ENCODE measurements at regions not wholly inside any gene's neighbourhood (a gene's known extent, or its start where the extent isn't known, plus 50 kb on each side); places are given as distances from the start of the nearest gene placed in this dataset.

GRCh38 chr1:82919837-82920236 is 1079.1 kb downstream of the TTLL7 start:
- TF ChIP-seq GATA3 (IDR thresholded peaks at IDR 0.05; ENCODE audit: low read depth, low read length) (no peak), GATA2 (IDR thresholded peaks at IDR 0.05; ENCODE audit: low read depth, low read length) (no peak)

- no peak for TF ChIP-seq GATA3 (IDR thresholded peaks at IDR 0.05; ENCODE audit: low read depth, low read length)
- no peak for TF ChIP-seq GATA2 (IDR thresholded peaks at IDR 0.05; ENCODE audit: low read depth, low read length)
These were observed 1091.6 kb downstream of the TTLL7 start for GRCh38 chr1:82907313-82907712.

GRCh38 chr1:82903626-82904025 is 1095.3 kb downstream of the TTLL7 start:
- TF ChIP-seq GATA3 (IDR thresholded peaks at IDR 0.05; ENCODE audit: low read depth, low read length) (no peak), GATA2 (IDR thresholded peaks at IDR 0.05; ENCODE audit: low read depth, low read length) (no peak)

GRCh38 chr1:82901561-82901960 is 1097.4 kb downstream of the TTLL7 start:
- TF ChIP-seq GATA2 (IDR thresholded peaks at IDR 0.05; ENCODE audit: low read depth, low read length) (no peak), GATA3 (IDR thresholded peaks at IDR 0.05; ENCODE audit: low read depth, low read length) (no peak)

- TF ChIP-seq GATA3 (IDR thresholded peaks at IDR 0.05; ENCODE audit: low read depth, low read length) (peak; percentile 85), GATA2 (IDR thresholded peaks at IDR 0.05; ENCODE audit: low read depth, low read length) (no peak)
These were observed 1097.8 kb downstream of the TTLL7 start for GRCh38 chr1:82901118-82901517.

- TF ChIP-seq GATA3 (IDR thresholded peaks at IDR 0.05; ENCODE audit: low read depth, low read length) = no peak
- no peak for TF ChIP-seq GATA2 (IDR thresholded peaks at IDR 0.05; ENCODE audit: low read depth, low read length)
These were observed 1098.3 kb downstream of the ADGRL2 start for GRCh38 chr1:82899017-82899416.

GRCh38 chr1:82897549-82897948 is 1096.8 kb downstream of the ADGRL2 start:
- no peak for TF ChIP-seq GATA2 (IDR thresholded peaks at IDR 0.05; ENCODE audit: low read depth, low read length)
- no peak for TF ChIP-seq GATA3 (IDR thresholded peaks at IDR 0.05; ENCODE audit: low read depth, low read length)

- TF ChIP-seq GATA2 (IDR thresholded peaks at IDR 0.05; ENCODE audit: low read depth, low read length) (no peak), GATA3 (IDR thresholded peaks at IDR 0.05; ENCODE audit: low read depth, low read length) (no peak)
These were observed 1095.3 kb downstream of the ADGRL2 start for GRCh38 chr1:82896036-82896435.

GRCh38 chr1:82894635-82895034 is 1093.9 kb downstream of the ADGRL2 start:
- TF ChIP-seq GATA2 (IDR thresholded peaks at IDR 0.05; ENCODE audit: low read depth, low read length) = no peak
- no peak for TF ChIP-seq GATA3 (IDR thresholded peaks at IDR 0.05; ENCODE audit: low read depth, low read length)

GRCh38 chr1:82893712-82894470 is 1093.2 kb downstream of the ADGRL2 start:
- no peak for TF ChIP-seq GATA2 (IDR thresholded peaks at IDR 0.05; ENCODE audit: low read depth, low read length)
- TF ChIP-seq GATA3 (IDR thresholded peaks at IDR 0.05; ENCODE audit: low read depth, low read length) = no peak

- TF ChIP-seq GATA2 (IDR thresholded peaks at IDR 0.05; ENCODE audit: low read depth, low read length) = no peak
- no peak for TF ChIP-seq GATA3 (IDR thresholded peaks at IDR 0.05; ENCODE audit: low read depth, low read length)
These were observed 1079.8 kb downstream of the ADGRL2 start for GRCh38 chr1:82880506-82880905.

- TF ChIP-seq GATA2 (IDR thresholded peaks at IDR 0.05; ENCODE audit: low read depth, low read length) (no peak), GATA3 (IDR thresholded peaks at IDR 0.05; ENCODE audit: low read depth, low read length) (no peak)
These were observed 1079.1 kb downstream of the ADGRL2 start for GRCh38 chr1:82879701-82880305.

GRCh38 chr1:82875170-82875569 is 1074.4 kb downstream of the ADGRL2 start:
- TF ChIP-seq GATA3 (IDR thresholded peaks at IDR 0.05; ENCODE audit: low read depth, low read length) = no peak
- no peak for TF ChIP-seq GATA2 (IDR thresholded peaks at IDR 0.05; ENCODE audit: low read depth, low read length)

- TF ChIP-seq GATA2 (IDR thresholded peaks at IDR 0.05; ENCODE audit: low read depth, low read length) (no peak), GATA3 (IDR thresholded peaks at IDR 0.05; ENCODE audit: low read depth, low read length) (no peak)
These were observed 1073.3 kb downstream of the ADGRL2 start for GRCh38 chr1:82874041-82874440.

- no peak for TF ChIP-seq GATA3 (IDR thresholded peaks at IDR 0.05; ENCODE audit: low read depth, low read length)
- no peak for TF ChIP-seq GATA2 (IDR thresholded peaks at IDR 0.05; ENCODE audit: low read depth, low read length)
These were observed 1069.6 kb downstream of the ADGRL2 start for GRCh38 chr1:82870332-82870731.
